ENCODE measurements at regions not wholly inside any gene's neighbourhood (a gene's known extent, or its start where the extent isn't known, plus 50 kb on each side); places are given as distances from the start of the nearest gene placed in this dataset.

- Histone ChIP-seq H3K27me3 (ENCODE audit: low read length) (peaks cover 43% of the 10 kb centered on the region), H3K4me3 (ENCODE audit: low read length) (no peak overlapping the region), H2AFZ (ENCODE audit: low read length) (no peak overlapping the region), H3K79me2 (ENCODE audit: low read length) (no peaks in the 10 kb centered on the region), H3K4me2 (ENCODE audit: low read length) (no peak overlapping the region), H3K27ac (ENCODE audit: low read length) (no peak overlapping the region), H3K9me3 (ENCODE audit: low read length) (no peaks in the 10 kb centered on the region), H3K4me1 (ENCODE audit: insufficient read depth, low read length) (no peaks in the 10 kb centered on the region), H3K36me3 (ENCODE audit: low read depth, low read length) (no peaks in the 10 kb centered on the region), H4K20me1 (ENCODE audit: low read length) (no peaks in the 10 kb centered on the region), H3F3A (ENCODE audit: low read length, unreplicated experiment) (no peaks in the 10 kb centered on the region), H3K9ac (ENCODE audit: low read length) (no peak overlapping the region), H3K9me2 (replicated peaks; ENCODE audit: low read length) (no peaks in the 10 kb centered on the region)
- ATAC-seq (no peak), DNase-seq (no peak)
- POLR2A ChIA-PET (ENCODE audit: unreplicated experiment), result no interaction called here
- CTCF ChIA-PET, result no interaction called here
- intact Hi-C loops (cut with micrococcal nuclease), result loop anchor here (10.0 kb wide), 1 partner anchor 57 kb away; no protein-coding TSS in a partner anchor
- BruUV-seq (replicated peaks), result no TSS peak
- no peak for TF ChIP-seq EZH2phosphoT487 (IDR thresholded peaks at IDR 0.05; ENCODE audit: borderline replicate concordance, low read length)
- no peak for TF ChIP-seq EZH2 (IDR thresholded peaks at IDR 0.05; ENCODE audit: low read length, unreplicated experiment)
- TF ChIP-seq CTCF (conservative IDR thresholded peaks at IDR 0.05; ENCODE audit: low read depth, low read length), result no peak
Measured at GRCh38 chr1:164991763-164992314, 364.7 kb downstream of the LMX1A start.

- ChIA-PET CTCF (no interaction called here), POLR2A (ENCODE audit: unreplicated experiment) (no interaction called here)
- H3K27me3 ChIP-seq (ENCODE audit: low read length), result peaks cover 29% of the 10 kb centered on the region; the same call in 1 of the 2 replicates
- no peak overlapping the region for H2AFZ ChIP-seq (ENCODE audit: low read length)
- TF ChIP-seq EZH2 (IDR thresholded peaks at IDR 0.05; ENCODE audit: low read length, unreplicated experiment), result no peak
- TF ChIP-seq CTCF (conservative IDR thresholded peaks at IDR 0.05; ENCODE audit: low read depth, low read length), result no peak
- no peak for TF ChIP-seq EZH2phosphoT487 (IDR thresholded peaks at IDR 0.05; ENCODE audit: borderline replicate concordance, low read length)
- intact Hi-C loops (cut with micrococcal nuclease), result no loop called here
- no peaks in the 10 kb centered on the region for H4K20me1 ChIP-seq (ENCODE audit: low read length)
- no peaks in the 10 kb centered on the region for H3F3A ChIP-seq (ENCODE audit: low read length, unreplicated experiment)
- H3K4me3 ChIP-seq (ENCODE audit: low read length), result no peak overlapping the region
- no peak overlapping the region for H3K4me2 ChIP-seq (ENCODE audit: low read length)
- H3K9me3 ChIP-seq (ENCODE audit: low read length), result no peaks in the 10 kb centered on the region
- H3K9ac ChIP-seq (ENCODE audit: low read length), result no peak overlapping the region
- DNase-seq (no peak), ATAC-seq (no peak)
- H3K79me2 ChIP-seq (ENCODE audit: low read length), result no peaks in the 10 kb centered on the region
- no peaks in the 10 kb centered on the region for H3K9me2 ChIP-seq (replicated peaks; ENCODE audit: low read length)
- H3K36me3 ChIP-seq (ENCODE audit: low read depth, low read length), result no peaks in the 10 kb centered on the region
- BruUV-seq (replicated peaks), result no TSS peak
- no peak overlapping the region for H3K27ac ChIP-seq (ENCODE audit: low read length)
- H3K4me1 ChIP-seq (ENCODE audit: insufficient read depth, low read length), result no peaks in the 10 kb centered on the region
Measured at GRCh38 chr1:164983023-164983650, 373.4 kb downstream of the LMX1A start.

GRCh38 chr1:164982545-164982944, 374.0 kb downstream of the LMX1A start:
- H3K4me2 ChIP-seq (ENCODE audit: low read length), result no peak overlapping the region
- no peak for DNase-seq
- H3K9me3 ChIP-seq (ENCODE audit: low read length), result no peaks in the 10 kb centered on the region
- no peaks in the 10 kb centered on the region for H3K4me1 ChIP-seq (ENCODE audit: insufficient read depth, low read length)
- ATAC-seq, result no peak
- no peaks in the 10 kb centered on the region for H3F3A ChIP-seq (ENCODE audit: low read length, unreplicated experiment)
- BruUV-seq (replicated peaks), result no TSS peak
- no peaks in the 10 kb centered on the region for H3K9me2 ChIP-seq (replicated peaks; ENCODE audit: low read length)
- H3K27me3 ChIP-seq (ENCODE audit: low read length), result peaks cover 29% of the 10 kb centered on the region; the same call in 1 of the 2 replicates
- H3K79me2 ChIP-seq (ENCODE audit: low read length), result no peaks in the 10 kb centered on the region
- no peak overlapping the region for H3K4me3 ChIP-seq (ENCODE audit: low read length)
- ChIA-PET POLR2A (ENCODE audit: unreplicated experiment) (no interaction called here), CTCF (no interaction called here)
- H3K27ac ChIP-seq (ENCODE audit: low read length), result no peak overlapping the region
- no peak overlapping the region for H3K9ac ChIP-seq (ENCODE audit: low read length)
- no peak overlapping the region for H2AFZ ChIP-seq (ENCODE audit: low read length)
- intact Hi-C loops (cut with micrococcal nuclease), result no loop called here
- H3K36me3 ChIP-seq (ENCODE audit: low read depth, low read length), result no peaks in the 10 kb centered on the region
- no peaks in the 10 kb centered on the region for H4K20me1 ChIP-seq (ENCODE audit: low read length)
- TF ChIP-seq CTCF (conservative IDR thresholded peaks at IDR 0.05; ENCODE audit: low read depth, low read length) (no peak), EZH2phosphoT487 (IDR thresholded peaks at IDR 0.05; ENCODE audit: borderline replicate concordance, low read length) (no peak), EZH2 (IDR thresholded peaks at IDR 0.05; ENCODE audit: low read length, unreplicated experiment) (no peak)

Data from PC-3 (cell line).